CD14-positive monocyte (primary cell): ENCODE measurements at regions not wholly inside any gene's neighbourhood (a gene's known extent, or its start where the extent isn't known, plus 50 kb on each side); places are given as distances from the start of the nearest gene placed in this dataset.

Source experiments
- DNase-seq, 3 donors: peaks; one replicate each; pipeline ENCODE4 v3.0.0-alpha.2; 2011 to 2022
- H2AFZ ChIP-seq: 2 replicates; pipeline ENCODE4 v1.6.0; 2012; ENCODE audit warnings: mild to moderate bottlenecking, low read depth, low read length, inconsistent platforms; ENCODE audit not compliant: insufficient read depth, poor library complexity, severe bottlenecking
- H3K27ac ChIP-seq, 2 donors: 1 replicate in 1 of 2; 2 replicates in 1 of 2; pipeline ENCODE4 v1.5.1; 2012 to 2013; ENCODE audit warnings: low read length in 2 of 2, control low read depth in 1 of 2, inconsistent platforms in 1 of 2, low read depth in 1 of 2, mild to moderate bottlenecking in 1 of 2
- H3K27me3 ChIP-seq, 2 donors: one replicate each; pipeline versions ENCODE4 v1.6.0 to v1.6.1; 2011 to 2013; ENCODE audit warnings: low read length in 2 of 2; ENCODE audit not compliant: control insufficient read depth in 2 of 2, insufficient read depth in 2 of 2
- H3K36me3 ChIP-seq, 2 donors: replicated peaks in 1 of 2; 1 replicate in 1 of 2; 2 replicates in 1 of 2; pipeline versions ENCODE4 v1.5.1 to v1.6.1; 2012 to 2013; ENCODE audit warnings: low read length in 2 of 2, control low read depth in 1 of 2, inconsistent platforms in 1 of 2, mild to moderate bottlenecking in 1 of 2; ENCODE audit not compliant: insufficient read depth in 2 of 2, control insufficient read depth in 1 of 2
- H3K4me1 ChIP-seq, 2 donors: 1 replicate in 1 of 2; 2 replicates in 1 of 2; pipeline versions ENCODE4 v1.5.1 to v1.6.1; 2012 to 2013; ENCODE audit warnings: low read length in 2 of 2, control low read depth in 1 of 2, inconsistent platforms in 1 of 2, mild to moderate bottlenecking in 1 of 2, moderate library complexity in 1 of 2; ENCODE audit not compliant: insufficient read depth in 2 of 2, control insufficient read depth in 1 of 2
- H3K4me2 ChIP-seq: replicated peaks from 2 replicates; pipeline ENCODE3; 2012; ENCODE audit warnings: low read length, moderate library complexity, mild to moderate bottlenecking; ENCODE audit not compliant: poor library complexity, severe bottlenecking; ENCODE audit errors: extremely low read depth
- H3K4me3 ChIP-seq, 3 experiments: fragments of 200-600 bp in 1 of 3; sonication (generic) in 1 of 3; replicated peaks in 1 of 3; 1 replicate in 2 of 3; 2 replicates in 1 of 3; pipeline ENCODE4 v1.5.1; 2011 to 2013; ENCODE audit warnings: low read length in 3 of 3, mild to moderate bottlenecking in 3 of 3, control low read depth in 2 of 3, low read depth in 2 of 3, inconsistent platforms in 1 of 3, moderate library complexity in 1 of 3
- H3K79me2 ChIP-seq: 2 replicates; pipeline ENCODE4 v1.6.0; 2012; ENCODE audit warnings: mild to moderate bottlenecking, control low read depth, inconsistent platforms, low read length, moderate library complexity; ENCODE audit not compliant: insufficient read depth
- H3K9ac ChIP-seq: 2 replicates; pipeline ENCODE4 v1.6.0; 2017; ENCODE audit warnings: low read length, mild to moderate bottlenecking; ENCODE audit not compliant: insufficient read depth, poor library complexity, severe bottlenecking
- H3K9me3 ChIP-seq, 2 donors: replicated peaks in 1 of 2; 1 replicate in 1 of 2; 2 replicates in 1 of 2; pipeline versions ENCODE4 v1.5.1 to v1.6.1; 2012 to 2013; ENCODE audit warnings: low read length in 2 of 2, control low read depth in 1 of 2; ENCODE audit not compliant: control insufficient read depth in 1 of 2, insufficient read depth in 1 of 2
- H4K20me1 ChIP-seq: 2 replicates; pipeline ENCODE4 v1.6.0; 2012; ENCODE audit warnings: mild to moderate bottlenecking, low read length, control low read depth, moderate library complexity; ENCODE audit not compliant: insufficient read depth
- H3K27ac Mint-ChIP-seq, 7 donors: one replicate each; pipeline ENCODE4 v1.8.0; 2020; ENCODE audit warnings: mild to moderate bottlenecking in 7 of 7, mixed read lengths in 7 of 7, moderate library complexity in 6 of 7, inconsistent platforms in 2 of 7
- H3K27me3 Mint-ChIP-seq, 3 donors: one replicate each; pipeline ENCODE4 v1.8.0; 2021 to 2022; ENCODE audit warnings: low read depth in 3 of 3, mild to moderate bottlenecking in 3 of 3, mixed read lengths in 3 of 3, moderate library complexity in 3 of 3, inconsistent platforms in 1 of 3
- H3K36me3 Mint-ChIP-seq, 2 donors: one replicate each; pipeline ENCODE4 v1.8.0; 2020; ENCODE audit warnings: mixed read lengths in 2 of 2, inconsistent platforms in 1 of 2, mild to moderate bottlenecking in 1 of 2
- H3K4me1 Mint-ChIP-seq: one replicate; pipeline ENCODE4 v1.8.0; 2020; ENCODE audit warnings: mild to moderate bottlenecking, mixed read lengths
- H3K4me3 Mint-ChIP-seq, 2 donors: one replicate each; pipeline ENCODE4 v1.8.0; 2020; ENCODE audit warnings: mild to moderate bottlenecking in 2 of 2, mixed read lengths in 2 of 2, moderate library complexity in 1 of 2
- H3K9me3 Mint-ChIP-seq, 7 donors: one replicate each; pipeline ENCODE4 v1.8.0; 2020 to 2022; ENCODE audit warnings: mixed read lengths in 7 of 7, mild to moderate bottlenecking in 6 of 7, moderate library complexity in 6 of 7, inconsistent platforms in 2 of 7
- WGBS: methylation state at CpG from one replicate; pipeline ENCODE4 v1.1.5; 2013; ENCODE audit warnings: missing lambda C conversion rate; ENCODE audit not compliant: insufficient coverage; 5-methylcytosine and 5-hydroxymethylcytosine counted together
- intact Hi-C, 2 donors: fragments of 100-400 bp; cut with micrococcal nuclease; formaldehyde crosslinking; loops; one replicate each; pipeline versions ENCODE4 v1.15.0 to v1.15.1; 2023
- TF ChIP-seq, protein P1 (sequence below): fragments of 200-600 bp; IDR thresholded peaks from one replicate; pipeline ENCODE4 v1.8.0; 2022; ENCODE audit warnings: antibody characterized with exemption, mild to moderate bottlenecking

DNA sequence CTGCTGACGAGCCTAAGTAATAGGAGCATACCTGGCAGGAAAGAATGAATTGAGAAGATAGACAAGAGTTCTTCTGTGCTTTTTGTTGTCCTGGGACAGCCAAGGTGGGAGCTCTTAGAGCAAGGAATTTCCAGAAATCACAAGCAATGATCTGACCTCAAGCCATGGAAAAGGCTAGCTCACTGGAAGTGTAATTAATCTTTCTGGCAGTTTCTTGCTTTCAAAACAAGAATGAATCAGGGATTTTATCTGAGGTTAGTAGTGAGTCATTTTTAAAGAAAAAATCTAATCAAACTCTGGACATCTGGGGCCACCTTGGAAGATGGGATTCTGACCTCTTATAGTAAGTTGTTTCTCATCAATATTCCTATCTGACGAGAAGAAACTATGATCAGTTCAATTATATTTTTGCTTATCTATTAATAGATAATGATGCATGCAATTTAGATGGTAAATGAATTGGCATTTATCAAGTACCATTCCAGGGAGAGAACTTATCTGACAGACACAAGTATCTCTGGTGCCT is 98.0 kb downstream of the ADCYAP1 start:
- intact Hi-C loops, result no loop called here
- Histone ChIP-seq H3K79me2 (no peaks in the 10 kb centered on the region), H3K27me3 (no peaks in the 10 kb centered on the region), H3K9ac (no peak overlapping the region), H3K4me1 (no peaks in the 10 kb centered on the region), H3K36me3 (no peaks in the 10 kb centered on the region), H3K4me3 (no peak overlapping the region), H3K27ac (no peak overlapping the region), H4K20me1 (no peaks in the 10 kb centered on the region), H2AFZ (no peak overlapping the region), H3K4me2 (no peak overlapping the region), H3K9me3 (peaks cover 0 to 4% of the 10 kb centered on the region in 2 donors)
- H3K27ac Mint-ChIP-seq, result no peak overlapping the region
- WGBS, result 43% methylated on average over 1 of the region's 2 CpGs
- no peak overlapping the region for H3K4me3 Mint-ChIP-seq
- peaks cover 0 to 8% (median 5%) of the 10 kb centered on the region in 7 donors for H3K9me3 Mint-ChIP-seq
- no peaks in the 10 kb centered on the region for H3K4me1 Mint-ChIP-seq
- no peak for DNase-seq
- H3K27me3 Mint-ChIP-seq, result peaks cover 0 to 6% (median 4%) of the 10 kb centered on the region in 3 donors
- TF ChIP-seq, protein P1, sequence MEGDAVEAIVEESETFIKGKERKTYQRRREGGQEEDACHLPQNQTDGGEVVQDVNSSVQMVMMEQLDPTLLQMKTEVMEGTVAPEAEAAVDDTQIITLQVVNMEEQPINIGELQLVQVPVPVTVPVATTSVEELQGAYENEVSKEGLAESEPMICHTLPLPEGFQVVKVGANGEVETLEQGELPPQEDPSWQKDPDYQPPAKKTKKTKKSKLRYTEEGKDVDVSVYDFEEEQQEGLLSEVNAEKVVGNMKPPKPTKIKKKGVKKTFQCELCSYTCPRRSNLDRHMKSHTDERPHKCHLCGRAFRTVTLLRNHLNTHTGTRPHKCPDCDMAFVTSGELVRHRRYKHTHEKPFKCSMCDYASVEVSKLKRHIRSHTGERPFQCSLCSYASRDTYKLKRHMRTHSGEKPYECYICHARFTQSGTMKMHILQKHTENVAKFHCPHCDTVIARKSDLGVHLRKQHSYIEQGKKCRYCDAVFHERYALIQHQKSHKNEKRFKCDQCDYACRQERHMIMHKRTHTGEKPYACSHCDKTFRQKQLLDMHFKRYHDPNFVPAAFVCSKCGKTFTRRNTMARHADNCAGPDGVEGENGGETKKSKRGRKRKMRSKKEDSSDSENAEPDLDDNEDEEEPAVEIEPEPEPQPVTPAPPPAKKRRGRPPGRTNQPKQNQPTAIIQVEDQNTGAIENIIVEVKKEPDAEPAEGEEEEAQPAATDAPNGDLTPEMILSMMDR, result no peak
- H3K36me3 Mint-ChIP-seq, result no peaks in the 10 kb centered on the region

DNA sequence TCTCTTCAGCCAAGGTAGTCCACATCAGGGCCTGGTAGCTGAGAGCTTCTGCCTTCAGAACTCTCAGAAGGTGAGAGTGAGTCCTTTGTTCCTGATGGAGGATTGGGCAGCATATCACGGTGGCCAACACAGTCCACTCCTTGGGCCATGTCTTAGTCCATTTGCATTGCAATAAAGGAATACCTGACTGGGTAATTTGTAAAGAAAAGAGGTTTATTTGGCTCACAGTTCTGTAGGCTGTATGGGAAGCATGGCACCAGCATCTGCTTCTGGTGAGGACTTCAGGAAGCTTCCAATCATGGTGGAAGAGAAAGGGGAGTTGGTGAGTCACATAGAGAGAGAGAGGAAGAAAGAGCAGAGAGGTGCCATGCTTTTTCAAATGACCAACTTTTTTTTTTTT is 98.8 kb downstream of the ADCYAP1 start:
- peaks cover 0 to 4% of the 10 kb centered on the region in 2 donors for H3K9me3 ChIP-seq
- H2AFZ ChIP-seq, result no peak overlapping the region
- H3K27ac ChIP-seq, result no peak overlapping the region
- no peaks in the 10 kb centered on the region for H3K79me2 ChIP-seq
- H3K4me3 ChIP-seq, result no peak overlapping the region
- TF ChIP-seq, protein P1, result no peak
- no peaks in the 10 kb centered on the region for H3K27me3 ChIP-seq
- 100% methylated on average over 1 of the region's 1 CpG for WGBS
- H3K27ac Mint-ChIP-seq, result no peak overlapping the region
- no peaks in the 10 kb centered on the region for H3K4me1 Mint-ChIP-seq
- peaks cover 0 to 8% (median 5%) of the 10 kb centered on the region in 7 donors for H3K9me3 Mint-ChIP-seq
- no peak overlapping the region for H3K9ac ChIP-seq
- H3K36me3 ChIP-seq, result no peaks in the 10 kb centered on the region
- no peak for DNase-seq
- no peaks in the 10 kb centered on the region for H4K20me1 ChIP-seq
- no peak overlapping the region for H3K4me3 Mint-ChIP-seq
- peaks cover 0 to 4% (median 3%) of the 10 kb centered on the region in 3 donors for H3K27me3 Mint-ChIP-seq
- H3K4me1 ChIP-seq, result no peaks in the 10 kb centered on the region
- no peak overlapping the region for H3K4me2 ChIP-seq
- H3K36me3 Mint-ChIP-seq, result no peaks in the 10 kb centered on the region
- intact Hi-C loops, result no loop called here
